ENCODE measurements at regions not wholly inside any gene's neighbourhood (a gene's known extent, or its start where the extent isn't known, plus 50 kb on each side); places are given as distances from the start of the nearest gene placed in this dataset.

DNA sequence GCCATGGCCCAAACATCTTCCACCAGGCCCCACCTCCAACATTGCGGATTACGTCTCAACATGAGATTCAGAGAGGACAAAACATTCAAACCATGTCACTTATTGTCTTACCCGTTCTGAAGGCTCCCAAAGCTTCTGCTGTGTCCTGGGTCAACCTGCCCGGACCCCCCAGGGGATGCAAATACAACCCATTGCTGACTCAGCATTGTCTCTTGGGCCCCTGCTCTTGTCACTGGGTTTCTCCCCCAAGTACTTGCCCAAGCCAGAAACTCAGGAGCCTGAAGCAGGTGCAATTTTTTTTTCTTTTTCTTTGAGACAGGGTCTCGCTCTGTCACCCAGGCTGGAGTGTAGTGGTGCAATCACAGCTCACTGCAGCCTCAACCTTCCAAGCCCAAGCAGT is 144.5 kb downstream of the KCTD15 start:
- no peak overlapping the region for H3K27ac ChIP-seq
- peaks cover 0 to 4% (median 0%) of the 10 kb centered on the region in 4 donors for H3K9me3 ChIP-seq
- DNase-seq (ENCODE audit: low spot score in 2 of 2), result no peak
- 80 to 85% methylated on average over 5 of the region's 5 CpGs for WGBS, 2 donors
- no peak overlapping the region for H3K4me3 ChIP-seq
- no peaks in the 10 kb centered on the region for H3K36me3 ChIP-seq
- no peaks in the 10 kb centered on the region for H3K4me1 ChIP-seq
- TF ChIP-seq, protein P1, sequence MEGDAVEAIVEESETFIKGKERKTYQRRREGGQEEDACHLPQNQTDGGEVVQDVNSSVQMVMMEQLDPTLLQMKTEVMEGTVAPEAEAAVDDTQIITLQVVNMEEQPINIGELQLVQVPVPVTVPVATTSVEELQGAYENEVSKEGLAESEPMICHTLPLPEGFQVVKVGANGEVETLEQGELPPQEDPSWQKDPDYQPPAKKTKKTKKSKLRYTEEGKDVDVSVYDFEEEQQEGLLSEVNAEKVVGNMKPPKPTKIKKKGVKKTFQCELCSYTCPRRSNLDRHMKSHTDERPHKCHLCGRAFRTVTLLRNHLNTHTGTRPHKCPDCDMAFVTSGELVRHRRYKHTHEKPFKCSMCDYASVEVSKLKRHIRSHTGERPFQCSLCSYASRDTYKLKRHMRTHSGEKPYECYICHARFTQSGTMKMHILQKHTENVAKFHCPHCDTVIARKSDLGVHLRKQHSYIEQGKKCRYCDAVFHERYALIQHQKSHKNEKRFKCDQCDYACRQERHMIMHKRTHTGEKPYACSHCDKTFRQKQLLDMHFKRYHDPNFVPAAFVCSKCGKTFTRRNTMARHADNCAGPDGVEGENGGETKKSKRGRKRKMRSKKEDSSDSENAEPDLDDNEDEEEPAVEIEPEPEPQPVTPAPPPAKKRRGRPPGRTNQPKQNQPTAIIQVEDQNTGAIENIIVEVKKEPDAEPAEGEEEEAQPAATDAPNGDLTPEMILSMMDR (IDR thresholded peaks at IDR 0.05), result no peak
- TF ChIP-seq POLR2A (IDR thresholded peaks at IDR 0.05), result no peak
- TF ChIP-seq EP300 (IDR thresholded peaks at IDR 0.05), result no peak
- no peaks in the 10 kb centered on the region for H3K27me3 ChIP-seq

DNA sequence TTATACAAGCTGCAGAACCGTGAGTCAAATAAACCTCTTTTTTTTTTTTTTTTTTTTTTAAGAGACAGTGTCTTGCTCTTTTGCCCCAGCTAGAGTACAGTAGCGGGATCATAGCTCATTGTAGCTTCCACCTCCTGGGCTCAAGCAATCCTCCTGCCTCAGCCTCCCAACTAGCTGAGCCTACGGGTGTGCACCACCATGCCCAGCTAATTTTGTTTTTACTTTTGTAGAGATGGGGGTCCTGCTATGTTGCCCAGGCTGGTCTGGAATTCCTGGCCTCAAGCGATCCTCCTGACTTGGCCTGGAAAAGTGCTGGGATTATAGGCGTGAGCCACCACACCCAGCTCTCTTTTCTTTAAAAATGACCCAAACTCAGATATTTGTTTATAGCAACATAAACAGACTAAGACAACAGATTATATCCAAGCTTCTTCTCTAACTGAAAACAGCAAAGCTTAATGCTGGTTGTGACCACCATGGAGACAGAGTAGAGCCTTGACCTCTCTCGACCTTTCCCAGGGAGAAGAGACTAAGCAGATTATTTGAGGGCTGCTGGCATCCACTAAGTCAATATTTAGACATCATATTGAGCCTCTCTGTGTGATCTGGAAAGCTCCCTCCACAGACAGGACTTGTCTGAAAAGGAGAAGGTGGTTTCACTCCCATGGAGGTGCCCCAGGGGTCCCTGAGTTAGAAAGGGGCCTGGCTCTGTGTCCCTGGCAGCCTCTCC is 150.0 kb downstream of the KCTD15 start:
- H3K4me1 ChIP-seq, result no peaks in the 10 kb centered on the region

DNA sequence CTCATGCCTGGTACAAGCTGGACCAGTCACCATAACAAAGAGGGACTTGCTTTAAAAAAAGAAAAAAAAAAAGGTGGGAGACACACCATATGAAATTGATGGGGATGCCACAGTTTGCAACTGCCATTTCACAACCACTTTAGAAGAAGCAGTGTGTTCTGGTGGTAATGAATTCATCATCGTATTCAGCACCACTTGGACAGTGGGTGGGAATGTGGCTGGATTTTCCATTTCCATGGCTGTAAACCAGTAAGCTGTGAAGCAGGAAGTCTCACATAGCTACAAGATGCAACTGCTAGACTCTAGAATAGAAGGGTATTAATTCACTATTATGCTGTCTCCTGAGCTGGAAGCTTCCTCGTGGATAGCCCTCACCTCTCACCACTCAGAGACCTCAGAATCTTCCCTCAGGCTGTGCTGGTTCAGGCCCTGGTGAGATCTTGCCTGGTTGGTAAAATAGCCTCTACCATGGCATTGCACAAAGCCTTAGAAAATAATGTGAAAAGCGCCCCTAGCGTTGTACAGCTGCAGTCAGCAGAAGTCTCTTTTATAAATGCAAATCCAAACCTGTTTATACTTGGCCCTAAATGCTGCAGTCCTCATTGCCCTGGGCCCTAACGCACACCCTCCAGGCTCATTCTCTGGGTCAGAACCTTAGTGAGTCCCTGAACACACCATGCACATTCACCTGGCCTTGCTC is 150.7 kb downstream of the KCTD15 start:
- Histone ChIP-seq H3K36me3 (no peaks in the 10 kb centered on the region), H3K27me3 (no peaks in the 10 kb centered on the region), H3K4me3 (no peak overlapping the region), H3K9me3 (no peaks in the 10 kb centered on the region), H3K27ac (no peak overlapping the region), H3K4me1 (no peaks in the 10 kb centered on the region)
- DNase-seq (ENCODE audit: low spot score in 2 of 2), result no peak
- TF ChIP-seq, protein P1 (IDR thresholded peaks at IDR 0.05), result no peak
- TF ChIP-seq EP300 (IDR thresholded peaks at IDR 0.05) (no peak), POLR2A (IDR thresholded peaks at IDR 0.05) (no peak)
- WGBS, 2 donors, result 57 to 58% methylated on average over 5 of the region's 5 CpGs

More for the DNA sequence above, 150.0 kb downstream of the KCTD15 start:
- Histone ChIP-seq H3K36me3 (no peaks in the 10 kb centered on the region), H3K4me3 (no peak overlapping the region), H3K9me3 (no peaks in the 10 kb centered on the region), H3K27me3 (no peaks in the 10 kb centered on the region), H3K27ac (no peak overlapping the region)
- TF ChIP-seq, protein P1 (IDR thresholded peaks at IDR 0.05), result no peak
- TF ChIP-seq EP300 (IDR thresholded peaks at IDR 0.05) (no peak), POLR2A (IDR thresholded peaks at IDR 0.05) (no peak)
- no peak for DNase-seq (ENCODE audit: low spot score in 2 of 2)
- 81 to 91% methylated on average over 6 of the region's 6 CpGs for WGBS, 2 donors

DNA sequence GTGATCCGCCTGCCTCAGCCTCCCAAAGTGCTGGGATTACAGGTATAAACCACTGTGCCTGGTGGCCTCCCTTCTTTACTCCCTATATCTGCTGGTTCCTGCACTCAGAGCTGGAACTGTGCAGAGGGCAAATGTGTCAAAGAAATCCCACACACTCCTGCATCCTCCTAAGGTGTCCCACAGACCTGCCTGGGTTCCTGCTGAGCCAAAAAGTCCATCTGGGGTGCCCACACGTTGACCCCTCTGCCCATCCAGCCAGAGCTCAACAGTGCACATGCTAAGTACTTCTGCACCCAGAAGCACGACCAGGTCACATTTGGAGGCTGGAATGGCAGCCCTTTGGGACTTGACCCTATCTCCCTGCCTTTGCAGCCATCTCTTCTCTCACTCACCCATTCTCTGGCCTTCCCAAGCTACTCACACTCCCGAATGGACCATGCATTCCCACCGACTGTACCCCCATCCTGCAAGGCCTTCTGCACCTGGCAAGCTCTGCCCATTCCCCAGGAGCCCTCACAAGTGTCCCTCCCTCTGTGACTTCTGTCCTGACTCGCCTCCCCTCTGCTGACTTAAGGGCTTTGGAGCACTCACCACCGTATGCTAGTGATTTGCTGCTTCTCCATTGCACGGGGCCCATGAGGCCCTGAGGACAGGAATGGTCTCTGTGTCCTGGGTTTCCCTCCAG is 152.1 kb downstream of the KCTD15 start:
- no peak for TF ChIP-seq POLR2A (IDR thresholded peaks at IDR 0.05)
- TF ChIP-seq, protein P1 (IDR thresholded peaks at IDR 0.05), result no peak
- TF ChIP-seq EP300 (IDR thresholded peaks at IDR 0.05), result no peak
- no peak overlapping the region for H3K4me3 ChIP-seq
- no peaks in the 10 kb centered on the region for H3K27me3 ChIP-seq
- H3K4me1 ChIP-seq, result no peaks in the 10 kb centered on the region
- 63 to 72% methylated on average over 7 to 8 of the region's 8 CpGs for WGBS, 2 donors
- H3K9me3 ChIP-seq, result no peaks in the 10 kb centered on the region
- H3K27ac ChIP-seq, result no peak overlapping the region
- DNase-seq (ENCODE audit: low spot score in 2 of 2), result no peak
- H3K36me3 ChIP-seq, result no peaks in the 10 kb centered on the region
